NCI-H1436 (cell line): ENCODE measurements at regions not wholly inside any gene's neighbourhood (a gene's known extent, or its start where the extent isn't known, plus 50 kb on each side); places are given as distances from the start of the nearest gene placed in this dataset.

ENCODE experiments used
- DNase-seq: peaks from one replicate; lab custom pipeline; 2025; lab: John Stamatoyannopoulos, UW

- DNase-seq, result no peak
Measured at GRCh38 chr6:77979204-77979603, 326.4 kb downstream of the MEI4 start.

- no peak for DNase-seq
Measured at GRCh38 chr6:77986380-77987034, 333.7 kb downstream of the MEI4 start.

- DNase-seq, result no peak
Measured at GRCh38 chr6:77987035-77987384, 334.2 kb downstream of the MEI4 start.

DNA sequence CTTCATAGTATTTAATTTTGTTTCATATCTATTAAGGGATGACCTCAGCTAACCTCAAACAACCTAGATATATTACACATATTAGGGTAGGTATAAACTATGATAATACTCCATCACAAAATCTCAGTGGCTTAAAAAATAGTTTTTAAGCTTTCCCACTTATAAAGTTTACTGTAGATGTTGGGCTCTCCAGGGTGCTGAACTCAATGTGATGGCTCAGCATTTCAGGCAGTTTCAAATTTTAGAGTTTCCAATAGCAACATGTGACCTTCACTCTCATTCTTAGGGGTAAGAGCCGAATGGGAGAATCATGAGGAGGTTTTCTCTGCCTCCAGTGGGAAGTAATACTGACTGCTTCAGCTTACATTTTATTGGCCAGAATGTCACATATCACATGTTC, 357.3 kb downstream of the MEI4 start:
- no peak for DNase-seq

DNA sequence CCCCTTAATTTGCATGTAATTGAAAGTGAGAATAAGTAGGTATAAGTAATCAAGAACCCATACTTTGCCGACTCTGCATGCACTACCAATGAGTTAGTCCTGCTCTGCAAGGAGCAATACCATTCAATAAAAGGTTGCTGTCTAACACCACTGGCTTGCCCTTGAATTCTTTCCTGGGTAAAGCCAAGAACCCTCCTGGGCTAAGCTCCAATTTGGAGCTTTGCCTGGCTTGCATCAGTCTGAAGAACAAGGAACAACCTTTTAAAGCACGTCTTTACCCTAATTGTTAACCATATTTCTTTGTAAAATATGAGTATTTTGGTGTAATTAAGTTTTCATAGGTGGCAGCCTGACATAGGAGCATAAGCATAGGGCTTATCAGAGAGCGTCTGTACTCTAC, 367.7 kb downstream of the MEI4 start:
- DNase-seq, result no peak

- DNase-seq, result no peak
Measured at GRCh38 chr6:78025502-78025901, 372.7 kb downstream of the MEI4 start.

DNA sequence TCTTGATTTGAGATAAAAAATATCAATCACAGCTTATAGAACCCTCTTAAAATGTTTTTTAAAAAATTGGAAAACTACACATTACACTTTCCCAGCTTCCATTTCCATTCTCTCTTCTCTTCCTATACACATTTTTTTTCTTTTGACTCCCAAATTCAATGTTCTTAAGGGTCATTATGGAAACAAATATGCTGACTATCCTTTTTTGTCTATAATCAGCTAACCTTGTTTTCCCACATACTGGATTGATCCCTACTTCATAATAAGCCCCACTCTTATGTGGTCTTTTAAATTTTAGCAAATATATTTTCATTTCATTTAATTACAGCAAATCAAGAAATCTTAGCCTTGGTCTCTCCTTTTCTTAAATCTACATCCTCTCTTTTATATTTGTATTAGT, 378.4 kb downstream of the MEI4 start:
- DNase-seq, result no peak

DNA sequence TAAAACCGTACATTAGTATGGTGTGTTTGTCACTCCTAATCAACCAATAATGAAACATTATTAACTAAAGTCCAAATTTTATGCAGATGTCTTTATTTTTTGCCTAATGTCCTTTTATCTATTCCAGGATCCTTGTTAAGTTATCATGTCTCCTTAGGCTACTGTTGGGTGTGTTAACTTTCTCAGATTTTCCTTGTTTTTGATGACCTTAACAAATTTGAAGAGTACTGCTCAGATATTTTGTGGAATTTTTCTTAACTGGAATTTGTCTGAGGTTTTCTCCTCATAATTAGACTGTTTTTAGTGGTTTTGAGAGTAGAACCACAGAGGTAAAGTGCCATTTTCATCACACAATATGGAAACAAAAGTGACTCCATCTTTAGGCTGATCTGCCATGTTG, 406.3 kb downstream of the MEI4 start:
- DNase-seq, result no peak

DNA sequence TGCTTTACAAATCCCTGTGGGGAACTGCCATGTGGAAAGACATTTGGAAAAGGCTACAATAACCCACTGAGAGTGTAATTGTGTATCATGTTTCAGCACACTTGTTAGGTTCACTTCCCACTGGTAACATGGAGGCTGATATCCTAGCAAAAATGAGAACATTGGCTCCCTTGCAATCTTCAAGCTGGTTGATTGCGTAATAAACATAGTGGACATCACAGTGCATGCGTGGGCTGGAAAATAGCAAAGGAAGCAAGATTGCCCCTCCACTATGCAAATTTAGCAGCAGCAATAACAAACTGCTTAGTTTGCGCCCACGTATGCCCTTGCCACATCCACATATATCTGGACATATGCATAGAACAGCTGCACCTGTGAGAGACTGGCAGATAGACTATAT, 410.2 kb downstream of the MEI4 start:
- DNase-seq, result no peak

- no peak for DNase-seq
Measured at GRCh38 chr6:78076371-78076770, 423.5 kb downstream of the MEI4 start.

- DNase-seq, result no peak
Measured at GRCh38 chr6:78089531-78089930, 436.7 kb downstream of the MEI4 start.

DNA sequence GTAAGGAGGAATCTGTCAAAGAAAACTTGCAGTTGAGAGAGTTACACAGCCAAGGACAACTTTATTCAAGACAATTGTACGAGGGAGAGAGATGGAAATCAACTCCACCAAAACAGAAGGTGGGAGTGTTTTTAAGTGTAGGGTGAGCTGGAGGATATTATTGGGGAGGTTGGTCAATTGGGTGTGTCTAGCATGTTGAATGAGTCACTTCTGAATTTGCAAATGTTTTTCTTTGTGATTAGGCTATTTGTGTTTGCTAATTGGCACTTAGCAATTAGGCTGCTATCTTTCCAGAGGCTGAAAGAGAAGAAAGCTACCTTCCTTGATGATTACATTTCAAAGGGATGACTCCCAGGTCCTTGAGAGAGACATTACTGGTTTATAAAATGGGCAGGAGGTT, 441.1 kb downstream of the MEI4 start:
- no peak for DNase-seq

- no peak for DNase-seq
Measured at GRCh38 chr6:78101387-78101786, 448.5 kb downstream of the MEI4 start.

DNA sequence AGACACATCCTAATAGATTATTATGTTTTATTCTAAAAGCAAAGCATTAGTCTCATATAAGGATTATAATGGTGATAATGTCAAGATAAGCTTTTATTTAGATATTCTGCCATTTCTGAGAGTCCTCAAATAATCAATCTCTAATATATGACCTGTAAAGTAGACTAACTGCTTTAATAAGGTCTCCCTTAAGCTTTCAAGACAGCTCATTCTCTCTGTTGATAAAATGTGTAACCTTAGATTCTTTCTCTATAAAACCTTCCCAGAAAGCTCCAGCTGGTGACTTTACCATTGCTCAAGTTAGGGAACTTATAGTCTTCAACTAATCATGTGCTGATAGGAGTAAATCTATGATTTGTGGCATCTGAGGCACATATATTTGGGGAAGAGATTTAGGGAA, 457.8 kb downstream of the MEI4 start:
- no peak for DNase-seq

DNA sequence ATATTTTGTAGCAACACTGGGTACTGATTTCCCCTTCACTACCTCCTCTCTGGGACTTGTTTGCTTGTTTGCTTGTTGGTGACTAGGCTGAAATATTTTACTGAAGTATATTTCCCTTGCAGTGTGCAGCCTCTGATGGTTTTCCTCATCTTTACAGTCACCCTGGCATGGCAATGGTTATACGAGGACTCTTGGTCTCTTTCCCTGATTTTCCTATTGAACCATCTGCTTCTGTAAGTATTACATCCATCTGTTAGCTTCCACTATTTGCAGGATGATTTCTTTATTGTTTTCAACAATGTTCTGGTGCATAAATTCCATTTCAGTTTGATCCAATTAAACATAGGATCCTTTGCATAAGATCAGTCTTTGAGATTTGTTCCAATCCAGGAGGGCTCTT, 465.1 kb downstream of the MEI4 start:
- no peak for DNase-seq

DNA sequence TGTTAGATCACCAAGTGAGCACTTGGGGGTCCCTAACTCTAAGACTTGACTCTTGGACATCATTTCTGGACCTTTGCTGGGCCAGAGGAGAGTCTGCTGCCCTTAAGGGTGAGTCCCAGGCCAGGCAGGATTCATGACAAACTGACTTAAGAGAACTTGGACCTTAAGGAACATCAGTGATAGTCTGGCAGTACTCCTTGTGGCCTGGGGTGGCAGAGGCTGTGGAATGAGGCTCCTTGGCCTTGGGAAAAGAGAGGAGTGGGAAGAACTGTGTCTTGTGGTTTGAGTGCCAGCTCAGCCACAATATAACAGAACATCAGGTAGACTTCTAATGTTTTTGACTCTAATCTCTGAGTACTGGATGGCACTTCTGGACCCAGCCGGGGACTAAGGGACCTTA, 478.7 kb downstream of the MEI4 start:
- DNase-seq, result no peak

GRCh38 chr6:78132671-78133410, 480.0 kb downstream of the MEI4 start:
- DNase-seq, result no peak

- no peak for DNase-seq
Measured at GRCh38 chr6:78150425-78150824, 497.6 kb downstream of the MEI4 start.

- no peak for DNase-seq
Measured at GRCh38 chr6:78153976-78154375, 501.1 kb downstream of the MEI4 start.

DNA sequence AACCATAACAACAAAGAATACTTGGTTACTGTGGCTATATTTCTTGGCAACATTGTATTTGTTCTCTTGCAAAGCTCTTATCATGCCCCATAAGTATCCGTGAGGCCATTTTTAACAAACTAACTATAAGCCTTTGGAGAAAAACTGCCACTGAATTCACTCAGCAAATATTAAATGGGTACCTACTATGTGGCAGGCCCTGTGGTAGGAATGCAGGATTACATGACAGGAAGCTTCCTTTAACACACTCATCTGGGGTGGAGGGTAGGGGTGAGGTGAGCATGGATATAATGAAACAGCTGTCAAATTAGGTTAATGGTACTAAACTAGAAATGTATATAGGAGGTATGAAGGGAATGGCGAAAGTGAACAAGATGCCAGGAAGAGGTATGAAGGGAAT, 504.8 kb downstream of the MEI4 start:
- no peak for DNase-seq

- DNase-seq, result no peak
Measured at GRCh38 chr6:78188891-78189290, 536.1 kb downstream of the MEI4 start.

DNA sequence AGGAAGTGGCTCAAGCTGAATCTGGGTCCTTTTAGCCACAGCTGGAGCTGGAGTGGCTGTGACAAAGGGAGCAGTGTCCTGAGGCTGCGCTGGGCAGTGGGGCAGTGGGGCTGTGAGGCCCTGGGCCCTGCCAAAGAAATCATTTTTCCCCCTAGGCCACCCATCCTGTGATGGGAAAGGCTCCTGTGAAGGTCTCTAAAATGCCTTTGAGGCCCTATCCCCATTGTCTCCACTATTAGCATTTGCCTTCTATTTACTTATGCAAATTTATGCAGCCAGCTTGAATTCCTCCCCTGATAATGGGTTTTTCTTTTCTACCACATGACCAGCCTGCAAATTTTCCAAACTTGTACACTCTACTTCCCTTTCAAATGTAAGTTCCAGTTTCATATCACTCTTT, 539.2 kb downstream of the MEI4 start:
- no peak for DNase-seq

DNA sequence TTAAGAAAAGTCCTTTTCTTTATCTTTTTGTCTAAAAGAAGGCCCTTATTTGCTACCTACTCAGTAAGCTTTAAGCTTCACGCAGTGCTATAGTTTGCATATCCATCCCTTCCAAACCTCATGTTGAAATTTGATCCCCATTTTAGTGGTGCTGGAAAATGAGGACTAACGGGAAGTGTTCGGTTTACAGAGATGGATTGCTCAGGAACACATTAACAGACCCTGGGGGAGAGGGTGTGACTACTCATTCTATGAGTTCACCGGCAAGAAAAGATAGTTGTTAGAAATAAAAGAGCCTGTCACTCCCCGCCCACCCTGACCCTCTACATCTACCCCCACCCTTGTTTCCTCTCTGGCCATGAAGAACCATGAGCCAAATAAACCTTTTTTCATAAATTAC, 546.2 kb downstream of the MEI4 start:
- DNase-seq, result no peak

DNA sequence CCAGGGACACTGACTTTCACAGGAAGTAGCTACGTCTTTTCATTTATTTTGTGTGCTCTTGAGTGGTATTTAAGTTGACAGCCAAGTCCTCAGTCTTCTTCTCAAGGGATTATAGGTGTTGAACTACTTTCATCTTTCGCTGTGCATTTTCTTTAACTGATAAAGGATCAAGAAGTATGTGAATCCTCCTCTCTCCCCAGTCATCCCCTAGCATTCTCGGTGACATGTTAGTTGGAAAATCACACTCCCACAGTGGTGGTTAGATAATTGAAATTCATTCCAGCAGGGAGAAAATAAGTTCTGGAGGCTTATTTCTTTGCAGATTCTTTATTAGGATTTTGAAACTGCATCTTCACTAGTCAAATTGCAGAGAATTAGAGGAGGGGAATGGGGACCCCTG, 569.4 kb downstream of the MEI4 start:
- no peak for DNase-seq
